RWPE2 (cell line): ENCODE measurements at regions not wholly inside any gene's neighbourhood (a gene's known extent, or its start where the extent isn't known, plus 50 kb on each side); places are given as distances from the start of the nearest gene placed in this dataset.

Experiments
- ATAC-seq: fragments of 200-7000 bp; cut with Tn5 transposase; 3 replicates; pipeline ENCODE4 v1.9.1; 2021; ENCODE audit warnings: low read depth
- DNase-seq: peaks from one replicate; pipeline ENCODE4 v3.0.0-alpha.2; 2020; ENCODE audit warnings: low spot score
- H3K27ac ChIP-seq: fragments of 450-650 bp; 2 replicates; pipeline ENCODE4 v1.5.1; 2017; ENCODE audit warnings: mild to moderate bottlenecking; ENCODE audit not compliant: poor library complexity, severe bottlenecking
- H3K27me3 ChIP-seq: fragments of 250-450 bp; sonication (Bioruptor Pico); 2 replicates; pipeline ENCODE4 v1.5.1; 2021; ENCODE audit warnings: mild to moderate bottlenecking, moderate library complexity; ENCODE audit not compliant: insufficient read depth, poor library complexity, severe bottlenecking
- H3K36me3 ChIP-seq: fragments of 250-450 bp; sonication (Bioruptor Pico); 2 replicates; pipeline ENCODE4 v1.5.1; 2020; ENCODE audit warnings: low read depth, mild to moderate bottlenecking, moderate library complexity
- H3K4me1 ChIP-seq: fragments of 250-450 bp; sonication (Bioruptor Pico); 2 replicates; pipeline ENCODE4 v1.5.1; 2021; ENCODE audit warnings: mild to moderate bottlenecking, moderate library complexity; ENCODE audit not compliant: insufficient read depth, poor library complexity, severe bottlenecking
- H3K4me3 ChIP-seq: fragments of 250-450 bp; sonication (Bioruptor Pico); 2 replicates; pipeline ENCODE4 v1.5.1; 2021; ENCODE audit warnings: mild to moderate bottlenecking, moderate library complexity; ENCODE audit not compliant: severe bottlenecking
- H3K9me3 ChIP-seq: fragments of 250-450 bp; sonication (Bioruptor Pico); 2 replicates; pipeline ENCODE4 v1.5.1; 2021; ENCODE audit warnings: mild to moderate bottlenecking, moderate library complexity; ENCODE audit not compliant: severe bottlenecking
- TF ChIP-seq, protein P1 (sequence below): fragments of 450-650 bp; IDR thresholded peaks from one replicate; pipeline ENCODE4 v1.5.1; 2017; ENCODE audit warnings: mild to moderate bottlenecking, moderate library complexity; ENCODE audit not compliant: poor library complexity, severe bottlenecking

GRCh38 chr5:89690331-89690730, 719.2 kb downstream of the CETN3 start:
- Histone ChIP-seq H3K36me3 (no peaks in the 10 kb centered on the region), H3K4me1 (peaks cover 3% of the 10 kb centered on the region), H3K27ac (no peak overlapping the region), H3K9me3 (no peaks in the 10 kb centered on the region), H3K27me3 (no peaks in the 10 kb centered on the region), H3K4me3 (no peak overlapping the region)
- DNase-seq (no peak), ATAC-seq (no peak)
- TF ChIP-seq, protein P1, sequence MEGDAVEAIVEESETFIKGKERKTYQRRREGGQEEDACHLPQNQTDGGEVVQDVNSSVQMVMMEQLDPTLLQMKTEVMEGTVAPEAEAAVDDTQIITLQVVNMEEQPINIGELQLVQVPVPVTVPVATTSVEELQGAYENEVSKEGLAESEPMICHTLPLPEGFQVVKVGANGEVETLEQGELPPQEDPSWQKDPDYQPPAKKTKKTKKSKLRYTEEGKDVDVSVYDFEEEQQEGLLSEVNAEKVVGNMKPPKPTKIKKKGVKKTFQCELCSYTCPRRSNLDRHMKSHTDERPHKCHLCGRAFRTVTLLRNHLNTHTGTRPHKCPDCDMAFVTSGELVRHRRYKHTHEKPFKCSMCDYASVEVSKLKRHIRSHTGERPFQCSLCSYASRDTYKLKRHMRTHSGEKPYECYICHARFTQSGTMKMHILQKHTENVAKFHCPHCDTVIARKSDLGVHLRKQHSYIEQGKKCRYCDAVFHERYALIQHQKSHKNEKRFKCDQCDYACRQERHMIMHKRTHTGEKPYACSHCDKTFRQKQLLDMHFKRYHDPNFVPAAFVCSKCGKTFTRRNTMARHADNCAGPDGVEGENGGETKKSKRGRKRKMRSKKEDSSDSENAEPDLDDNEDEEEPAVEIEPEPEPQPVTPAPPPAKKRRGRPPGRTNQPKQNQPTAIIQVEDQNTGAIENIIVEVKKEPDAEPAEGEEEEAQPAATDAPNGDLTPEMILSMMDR, result no peak

DNA sequence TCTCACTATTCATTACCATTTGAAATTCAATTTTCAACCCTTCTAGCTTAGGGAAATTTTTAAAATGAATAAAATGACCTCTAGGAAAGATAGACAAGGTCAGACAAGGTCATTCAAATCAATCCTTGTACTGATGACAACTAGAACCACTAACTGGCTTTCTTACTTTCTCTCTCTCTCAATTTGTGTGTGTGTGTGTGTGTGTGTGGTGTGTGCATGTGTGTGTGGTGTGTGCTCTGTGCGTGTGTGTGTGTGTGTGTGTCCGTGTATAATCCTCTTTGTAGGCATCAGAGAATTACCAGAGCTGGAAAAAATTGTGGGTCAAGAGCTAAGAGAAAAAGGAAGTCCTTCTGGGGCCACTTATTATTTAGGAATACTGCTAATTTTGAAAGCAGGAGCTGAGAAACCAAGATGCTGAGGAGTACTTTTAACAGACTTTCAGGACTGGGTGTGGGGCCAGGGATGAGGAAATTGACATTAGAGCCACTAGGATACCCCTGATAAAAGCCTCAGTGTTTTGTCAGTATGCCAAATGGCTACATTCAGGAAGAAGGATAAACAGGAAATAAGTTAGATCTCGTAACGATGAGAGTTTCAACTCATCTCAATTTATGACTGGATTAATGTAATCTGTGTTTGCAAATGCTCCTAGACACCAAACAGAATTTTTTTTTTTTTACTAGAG, 723.3 kb downstream of the CETN3 start:
- Histone ChIP-seq H3K36me3 (no peaks in the 10 kb centered on the region), H3K4me1 (peaks cover 3% of the 10 kb centered on the region), H3K4me3 (no peak overlapping the region), H3K27ac (no peak overlapping the region), H3K9me3 (no peaks in the 10 kb centered on the region), H3K27me3 (no peaks in the 10 kb centered on the region)
- no peak for ATAC-seq
- DNase-seq, result no peak
- TF ChIP-seq, protein P1, result no peak

GRCh38 chr5:89676634-89677033, 732.9 kb downstream of the CETN3 start:
- Histone ChIP-seq H3K4me3 (no peak overlapping the region), H3K27ac (no peak overlapping the region), H3K36me3 (no peaks in the 10 kb centered on the region), H3K9me3 (no peaks in the 10 kb centered on the region), H3K27me3 (peaks cover 4% of the 10 kb centered on the region), H3K4me1 (no peaks in the 10 kb centered on the region)
- TF ChIP-seq, protein P1, result no peak
- no peak for DNase-seq
- ATAC-seq, result no peak

GRCh38 chr5:89673019-89673418, 736.5 kb downstream of the CETN3 start:
- TF ChIP-seq, protein P1, result no peak
- Histone ChIP-seq H3K4me1 (no peaks in the 10 kb centered on the region), H3K27ac (no peak overlapping the region), H3K27me3 (peaks cover under 1% of the 10 kb centered on the region), H3K4me3 (no peak overlapping the region), H3K36me3 (no peaks in the 10 kb centered on the region), H3K9me3 (no peaks in the 10 kb centered on the region)
- ATAC-seq (no peak), DNase-seq (no peak)

DNA sequence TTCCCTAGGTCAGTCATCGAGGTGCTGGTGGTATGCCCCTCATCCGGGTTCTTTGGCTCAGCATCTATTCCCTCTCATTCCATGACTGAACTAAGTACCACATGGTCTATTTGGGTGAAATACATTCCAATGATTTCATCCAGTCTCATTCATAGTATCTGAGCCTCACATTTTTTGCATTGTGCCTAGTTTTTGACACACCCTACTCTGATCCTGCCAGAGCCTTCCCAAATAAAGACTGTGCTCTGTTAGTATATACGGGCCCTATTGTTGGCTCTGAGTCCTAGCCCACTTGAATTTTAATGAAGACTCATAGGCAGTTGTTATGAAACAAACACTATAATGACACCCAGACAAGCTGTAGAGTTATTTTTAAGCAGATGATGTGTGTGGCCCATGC, 740.7 kb downstream of the CETN3 start:
- Histone ChIP-seq H3K4me1 (no peaks in the 10 kb centered on the region), H3K27ac (no peak overlapping the region), H3K36me3 (no peaks in the 10 kb centered on the region), H3K9me3 (no peaks in the 10 kb centered on the region), H3K4me3 (no peak overlapping the region), H3K27me3 (peaks cover 2% of the 10 kb centered on the region)
- ATAC-seq (no peak), DNase-seq (no peak)
- TF ChIP-seq, protein P1, result no peak
